HK-2 (cell line): ENCODE measurements at regions not wholly inside any gene's neighbourhood (a gene's known extent, or its start where the extent isn't known, plus 50 kb on each side); places are given as distances from the start of the nearest gene placed in this dataset.
A peak's percentile ranks its signal among the peaks of the same experiment; 100 is the strongest.

Source experiments
- DNase-seq: peaks from one replicate; pipeline ENCODE4 v3.0.0-alpha.2; 2018; ENCODE audit not compliant: unreplicated experiment

DNA sequence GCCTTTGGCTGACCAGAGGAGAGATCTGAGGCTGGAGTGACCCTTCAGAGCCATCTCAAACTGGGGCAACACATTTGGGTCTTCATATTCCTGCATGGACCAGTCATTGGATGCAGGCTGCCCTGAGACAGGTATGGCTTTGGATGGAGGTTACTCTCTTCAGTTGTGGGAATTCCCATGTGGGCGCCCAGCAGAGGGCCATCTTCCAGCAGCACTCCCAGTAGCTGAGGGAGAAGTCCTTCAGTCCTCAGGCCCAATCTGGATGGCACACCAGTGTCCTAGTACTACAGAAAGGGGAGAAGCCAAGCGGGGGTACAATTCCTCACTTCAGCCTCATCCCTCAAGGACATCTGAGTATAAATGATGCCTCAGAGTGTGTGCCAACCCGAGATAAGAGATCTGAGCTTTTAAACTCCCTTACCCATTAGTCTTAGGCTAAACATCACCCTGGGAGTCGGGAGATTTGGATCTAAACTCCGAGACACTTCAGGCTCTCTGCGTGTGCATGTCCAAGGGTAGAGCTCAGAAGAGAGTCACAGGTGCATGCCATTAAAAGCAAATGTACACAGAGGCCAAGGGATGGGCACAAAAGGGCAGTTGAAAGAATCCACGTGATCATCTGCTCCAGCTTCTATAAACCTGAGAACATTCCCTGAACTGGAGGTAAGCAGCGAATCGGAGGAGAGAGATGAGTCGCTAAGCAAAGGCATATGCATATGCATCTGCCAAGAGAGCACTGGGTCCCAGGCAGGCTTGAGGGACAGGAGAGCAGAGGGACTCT, 204.6 kb downstream of the CD83 start:
- DNase-seq, result no peak

DNA sequence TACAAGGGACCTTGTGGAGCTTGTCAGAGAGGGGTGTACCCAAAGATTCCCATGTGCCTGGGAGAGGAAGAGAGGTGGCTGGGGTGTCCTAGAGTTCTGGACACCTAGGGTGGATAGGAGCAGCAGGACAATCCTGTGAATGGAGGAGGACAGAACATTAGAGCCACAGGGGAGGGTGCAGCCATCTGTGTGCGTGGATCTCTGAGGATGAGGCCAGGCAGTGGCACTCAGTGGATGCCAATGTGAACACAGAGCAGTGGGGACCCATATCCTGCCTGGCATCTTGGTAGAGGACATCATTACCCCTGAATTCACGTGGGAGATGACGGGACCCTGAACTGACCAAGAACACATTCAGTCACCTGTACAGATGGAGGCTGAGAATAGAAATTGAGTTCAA, 205.3 kb downstream of the CD83 start:
- DNase-seq, result no peak

- DNase-seq, result no peak
Measured at GRCh38 chr6:14326774-14327173, 209.2 kb downstream of the CD83 start.

- no peak for DNase-seq
Measured at GRCh38 chr6:14328163-14328562, 210.6 kb downstream of the CD83 start.

GRCh38 chr6:14333556-14334305, 216.2 kb downstream of the CD83 start:
- DNase-seq, result no peak

- DNase-seq, result no peak
Measured at GRCh38 chr6:14335071-14335470, 217.5 kb downstream of the CD83 start.

- no peak for DNase-seq
Measured at GRCh38 chr6:14337152-14337551, 219.6 kb downstream of the CD83 start.

DNA sequence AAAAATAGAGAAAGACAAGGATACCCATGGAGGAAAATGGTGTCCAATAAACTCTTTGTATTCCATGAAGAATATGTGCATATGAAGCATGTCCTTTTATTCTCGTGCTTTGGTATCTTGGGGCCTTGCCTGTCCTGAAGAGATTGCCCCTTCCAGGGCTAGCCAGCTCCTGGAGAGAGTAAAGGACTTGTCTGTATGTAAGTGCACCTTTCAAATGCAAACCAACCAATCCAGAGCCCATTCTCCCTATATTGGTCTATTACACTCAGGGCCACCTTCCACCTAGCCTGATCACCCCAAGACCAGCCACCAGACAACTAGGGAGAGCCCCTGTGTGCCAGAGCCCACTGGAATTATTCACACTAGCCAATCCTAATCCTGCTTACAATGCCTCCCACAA, 221.6 kb downstream of the CD83 start:
- DNase-seq, result no peak

DNA sequence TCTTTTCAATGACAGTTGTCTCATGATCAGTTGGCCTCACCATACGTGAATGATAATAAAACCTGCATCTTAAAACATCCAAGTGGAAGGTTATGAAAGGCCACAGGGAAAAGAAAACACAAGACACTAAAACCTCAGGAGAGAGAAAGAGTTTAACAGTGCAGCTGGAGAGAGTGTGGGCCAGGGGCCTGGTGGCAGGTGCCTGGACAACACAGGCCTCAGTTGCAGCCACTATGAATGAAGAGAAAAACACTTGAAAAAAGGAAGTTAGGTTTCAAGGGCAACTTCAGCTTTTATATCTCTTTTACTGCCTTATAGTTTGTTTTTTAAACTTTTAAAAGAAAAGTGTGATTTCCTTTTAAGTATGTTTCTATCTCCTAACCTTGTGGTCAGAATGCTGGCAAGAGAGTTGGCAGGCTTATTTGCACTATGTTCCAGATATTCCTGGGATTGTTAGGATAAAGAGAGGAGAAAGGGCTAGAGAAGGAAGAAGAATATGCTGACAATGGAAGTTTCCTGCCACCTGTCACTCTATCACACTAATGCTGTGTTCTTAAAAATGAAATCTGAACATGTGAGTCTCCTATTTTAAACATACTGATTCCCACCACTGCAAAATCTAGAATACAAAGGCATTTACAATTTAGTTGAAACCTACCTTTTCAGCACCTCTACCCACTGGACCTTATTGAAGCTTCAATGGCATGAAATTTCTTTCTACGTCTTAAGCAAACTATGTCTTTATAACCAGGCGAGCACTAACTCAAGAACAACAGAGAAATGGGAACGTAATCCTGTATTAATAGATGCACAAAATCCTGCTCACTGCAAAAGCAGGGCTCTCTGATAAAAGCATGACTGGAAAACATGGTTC, 222.4 kb downstream of the CD83 start:
- DNase-seq, result no peak

GRCh38 chr6:14344486-14344885, 226.9 kb downstream of the CD83 start:
- DNase-seq, result no peak

- DNase-seq, result no peak
Measured at GRCh38 chr6:14348389-14348788, 230.8 kb downstream of the CD83 start.

GRCh38 chr6:14349507-14349906, 231.9 kb downstream of the CD83 start:
- no peak for DNase-seq

DNA sequence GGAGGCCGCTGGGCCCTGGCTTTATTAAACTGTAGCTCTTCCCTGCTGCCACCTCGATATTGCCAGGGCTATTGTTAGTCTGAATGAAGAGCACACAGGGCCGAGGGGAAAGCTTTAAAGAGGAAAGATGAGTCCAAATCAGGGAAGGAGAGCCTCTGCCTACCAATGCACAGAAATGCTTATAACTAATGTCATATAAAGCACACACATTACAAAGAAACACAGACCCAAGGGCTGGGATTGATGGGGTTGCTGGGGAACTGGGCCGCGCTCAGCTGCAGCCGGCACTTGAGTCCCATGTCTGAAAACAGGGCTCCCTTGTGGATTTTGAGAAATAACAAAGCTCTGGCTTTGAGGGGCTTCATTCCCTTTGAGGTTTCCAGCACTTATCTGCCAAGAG, 232.6 kb downstream of the CD83 start:
- DNase-seq, result no peak

DNA sequence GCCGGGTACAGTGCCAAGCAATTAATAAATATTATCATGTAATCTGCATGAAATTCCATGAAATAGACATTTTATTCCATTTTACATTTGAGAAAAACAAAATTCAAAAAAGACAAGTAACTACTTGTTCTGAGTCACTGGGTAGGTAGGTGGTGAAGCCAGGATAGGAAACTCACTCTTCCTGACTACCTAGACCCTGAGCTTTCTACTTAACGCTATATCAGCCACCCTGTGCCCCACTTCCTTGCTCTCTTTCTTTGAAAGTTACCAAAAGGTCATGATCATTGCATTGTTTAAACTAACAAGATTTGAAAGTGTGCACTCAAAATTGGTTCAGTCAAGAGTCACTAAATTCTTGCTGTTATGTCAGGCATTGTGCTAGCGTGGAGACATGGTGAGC, 235.7 kb downstream of the CD83 start:
- no peak for DNase-seq

DNA sequence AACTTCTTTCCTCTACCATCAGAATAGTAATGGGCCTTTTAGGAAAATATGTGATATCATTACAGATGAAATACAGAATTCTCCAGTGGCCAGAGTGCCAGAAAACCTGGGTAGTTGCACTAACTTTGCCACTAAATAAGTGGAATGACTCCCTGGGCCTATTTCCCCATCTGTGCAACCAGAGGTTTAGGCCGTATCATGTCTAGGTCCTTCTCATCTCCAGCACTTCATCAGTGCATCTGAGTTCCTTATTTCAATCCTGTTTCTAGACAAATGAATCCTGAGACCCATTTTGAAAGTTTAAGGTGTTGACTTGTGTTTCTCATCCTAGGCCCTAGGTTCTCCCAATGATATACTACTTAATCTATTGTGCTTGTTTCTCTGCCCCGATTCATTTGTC, 236.2 kb downstream of the CD83 start:
- no peak for DNase-seq

GRCh38 chr6:14354919-14355572, 237.5 kb downstream of the CD83 start:
- DNase-seq, result peak; percentile 38

DNA sequence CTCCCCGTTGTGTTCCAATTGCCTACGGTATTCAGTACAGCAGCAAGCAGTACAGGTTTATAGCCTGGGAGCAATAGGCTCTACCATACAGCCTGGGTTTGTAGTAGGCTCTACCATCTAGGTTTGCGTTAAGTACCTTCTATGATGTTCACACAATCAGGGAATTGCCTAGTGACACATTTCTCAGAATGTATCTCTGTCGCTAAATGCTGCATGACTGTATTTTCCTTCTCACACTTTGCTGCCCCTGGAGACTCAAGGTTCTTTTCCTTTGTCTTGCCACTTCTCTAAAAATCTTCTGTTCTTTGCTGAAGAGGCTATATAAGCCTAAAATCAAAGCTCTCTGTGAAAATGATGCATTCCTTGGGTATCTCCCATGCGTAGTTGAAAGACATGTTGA, 241.9 kb downstream of the CD83 start:
- no peak for DNase-seq

GRCh38 chr6:14360565-14360964, 243.0 kb downstream of the CD83 start:
- no peak for DNase-seq

GRCh38 chr6:14361297-14361696, 243.7 kb downstream of the CD83 start:
- DNase-seq, result no peak

GRCh38 chr6:14361956-14362587, 244.5 kb downstream of the CD83 start:
- DNase-seq, result no peak

DNA sequence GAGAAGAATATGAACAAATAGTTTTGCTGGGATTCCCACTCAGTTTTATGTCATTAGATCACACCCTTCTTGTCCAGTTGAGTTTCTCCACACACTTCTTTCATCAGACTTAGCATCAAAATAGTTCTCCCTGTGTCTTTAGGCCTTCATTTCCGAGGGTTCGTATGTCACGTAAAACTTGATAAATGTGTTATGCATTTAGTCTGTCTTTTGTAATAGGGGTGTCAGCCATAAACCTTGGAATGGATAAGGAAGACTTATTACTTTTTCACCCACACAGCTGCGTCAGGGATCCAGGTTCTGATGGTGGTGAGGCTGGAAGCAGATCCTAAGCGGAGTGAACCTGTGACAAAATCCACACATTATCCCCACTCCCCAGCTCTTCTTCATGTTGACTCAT, 246.8 kb downstream of the CD83 start:
- no peak for DNase-seq
